PC-9 (cell line): ENCODE measurements at regions not wholly inside any gene's neighbourhood (a gene's known extent, or its start where the extent isn't known, plus 50 kb on each side); places are given as distances from the start of the nearest gene placed in this dataset.
A peak's percentile ranks its signal among the peaks of the same experiment; 100 is the strongest.

ENCODE experiments used
- BruUV-seq: library from RNA; stranded (reverse); fragments of 400-500 nt; replicated peaks from 2 replicates; lab custom pipeline; 2021; lab: Mats Ljungman, UMichigan
- CTCF ChIA-PET: fragments of 300-600 bp; sonication (Branson Sonifier 250); formaldehyde crosslinking; loops from one replicate; lab custom pipeline; 2022; ENCODE audit warnings: antibody characterized with exemption; lab: Charles Lee
- POLR2A ChIA-PET: fragments of 300-600 bp; sonication (Branson Sonifier 250); formaldehyde crosslinking; loops from one replicate; lab custom pipeline; 2022; ENCODE audit warnings: antibody characterized with exemption; ENCODE audit not compliant: unreplicated experiment; lab: Charles Lee
- DNase-seq, 2 experiments: peaks; one replicate each; pipeline versions ENCODE4 v3.0.0 to v3.0.0-alpha.2; 2015 to 2022; ENCODE audit warnings: mixed read lengths in 1 of 2
- H2AFZ ChIP-seq: fragments of 200-600 bp; sonication (generic); 2 replicates; pipeline ENCODE4 v1.8.1; 2017; ENCODE audit warnings: antibody characterized with exemption
- H3F3A ChIP-seq: fragments of 200-600 bp; sonication (generic); 2 replicates; pipeline ENCODE4 v1.8.1; 2017; ENCODE audit warnings: antibody characterized with exemption, mild to moderate bottlenecking, low read depth; ENCODE audit not compliant: insufficient read depth
- H3K27ac ChIP-seq: fragments of 200-600 bp; sonication (generic); 2 replicates; pipeline ENCODE4 v1.6.1; 2016; ENCODE audit warnings: mixed run types
- H3K27me3 ChIP-seq: fragments of 200-600 bp; sonication (generic); 2 replicates; pipeline ENCODE4 v1.6.1; 2016; ENCODE audit warnings: low read depth, mixed run types; ENCODE audit not compliant: insufficient read depth
- H3K36me3 ChIP-seq: fragments of 200-600 bp; sonication (generic); 2 replicates; pipeline ENCODE4 v1.6.1; 2016; ENCODE audit warnings: low read depth, mixed run types
- H3K4me1 ChIP-seq: fragments of 200-600 bp; sonication (generic); replicated peaks from 2 replicates; pipeline ENCODE4 v1.6.1; 2016; ENCODE audit warnings: mixed run types; ENCODE audit not compliant: insufficient read depth
- H3K4me2 ChIP-seq: fragments of 200-600 bp; sonication (generic); 2 replicates; pipeline ENCODE4 v1.6.1; 2017; ENCODE audit warnings: mixed run types
- H3K4me3 ChIP-seq: fragments of 200-600 bp; sonication (generic); 2 replicates; pipeline ENCODE4 v1.6.1; 2016; ENCODE audit warnings: mixed run types
- H3K79me2 ChIP-seq: fragments of 200-600 bp; sonication (generic); 2 replicates; pipeline ENCODE4 v1.6.1; 2017; ENCODE audit warnings: low read depth, mixed run types
- H3K9me2 ChIP-seq: fragments of 200-600 bp; sonication (generic); 2 replicates; pipeline ENCODE4 v1.8.1; 2017; ENCODE audit warnings: mild to moderate bottlenecking; ENCODE audit not compliant: insufficient read depth
- H3K9me3 ChIP-seq: fragments of 200-600 bp; sonication (generic); 2 replicates; pipeline ENCODE4 v1.8.1; 2016; ENCODE audit warnings: low read depth; ENCODE audit not compliant: insufficient read depth
- H4K20me1 ChIP-seq: fragments of 200-600 bp; sonication (generic); 2 replicates; pipeline ENCODE4 v1.8.1; 2017; ENCODE audit not compliant: insufficient read depth
- CTCF ChIP-seq: fragments of 200-600 bp; sonication (generic); conservative IDR thresholded peaks from 2 replicates; pipeline ENCODE4 v1.6.1; 2017; ENCODE audit warnings: mixed run types, antibody characterized with exemption, mild to moderate bottlenecking, moderate library complexity
- EZH2 ChIP-seq: fragments of 200-600 bp; sonication (generic); IDR thresholded peaks from 2 replicates; pipeline ENCODE4 v1.8.0; 2017; ENCODE audit warnings: antibody characterized with exemption, low read depth
- intact Hi-C: fragments of 100-400 bp; cut with micrococcal nuclease; formaldehyde crosslinking; loops from one replicate; pipeline ENCODE4 v1.10.0; 2022; ENCODE audit not compliant: unreplicated experiment

DNA sequence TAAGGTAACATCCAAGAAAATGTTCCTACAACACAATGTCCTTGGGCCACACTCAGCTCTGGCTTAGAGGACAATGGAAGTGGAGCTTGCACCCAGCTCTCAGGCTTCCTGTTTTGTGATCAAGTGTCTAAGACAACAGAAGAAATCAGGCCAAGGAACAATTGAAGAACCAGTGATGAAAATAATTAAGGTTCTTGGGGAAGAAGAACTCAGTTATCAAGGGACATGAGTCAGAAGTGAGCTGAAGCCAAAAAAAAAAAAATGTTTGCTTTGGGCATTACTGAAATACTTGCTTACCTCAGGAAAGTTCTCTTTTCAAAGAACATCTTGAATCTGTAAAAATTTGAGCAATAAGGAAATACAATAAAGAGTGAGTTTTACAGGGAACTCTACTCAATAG lies 299.0 kb downstream of the FBXO15 start:
- H3K9me3 ChIP-seq, result no peaks in the 10 kb centered on the region
- POLR2A ChIA-PET, result no interaction called here

GRCh38 chr18:73843455-73843854 lies 304.2 kb downstream of the FBXO15 start:
- Histone ChIP-seq H2AFZ (no peak overlapping the region), H3K9me3 (no peaks in the 10 kb centered on the region), H3K9me2 (no peaks in the 10 kb centered on the region), H3K4me2 (0 out of 2 replicates have a peak overlapping the region, but pooled peaks have one; percentile 10), H3K27me3 (no peaks in the 10 kb centered on the region), H3K27ac (no peak overlapping the region), H4K20me1 (no peaks in the 10 kb centered on the region), H3K4me3 (no peak overlapping the region), H3F3A (peaks cover 12% of the 10 kb centered on the region; the same call in 1 of the 2 replicates), H3K4me1 (peaks cover 27% of the 10 kb centered on the region), H3K79me2 (no peaks in the 10 kb centered on the region), H3K36me3 (no peaks in the 10 kb centered on the region)
- TF ChIP-seq CTCF (no peak), EZH2 (no peak)
- POLR2A ChIA-PET, result no interaction called here
- no TSS peak for BruUV-seq
- CTCF ChIA-PET, result no interaction called here
- no peak for DNase-seq
- intact Hi-C loops, result loop anchor here (10.0 kb wide), 2 partner anchors 159 to 271 kb away; no protein-coding TSS in a partner anchor

More for the DNA sequence above, 299.0 kb downstream of the FBXO15 start:
- intact Hi-C loops, result loop anchor here (10.0 kb wide), 2 partner anchors 164 to 266 kb away; no protein-coding TSS in a partner anchor
- CTCF ChIA-PET, result no interaction called here
- no peak overlapping the region for H3K4me3 ChIP-seq
- no peaks in the 10 kb centered on the region for H3K36me3 ChIP-seq
- peak overlapping the region; percentile 39 for H3K27ac ChIP-seq
- H3K79me2 ChIP-seq, result no peaks in the 10 kb centered on the region
- no peak overlapping the region for H2AFZ ChIP-seq
- no peak for TF ChIP-seq CTCF
- no peak for TF ChIP-seq EZH2
- no peaks in the 10 kb centered on the region for H3K9me2 ChIP-seq
- H3F3A ChIP-seq, result peaks cover 25% of the 10 kb centered on the region
- no peaks in the 10 kb centered on the region for H4K20me1 ChIP-seq
- H3K4me1 ChIP-seq, result peaks cover 30% of the 10 kb centered on the region
- no TSS peak for BruUV-seq
- no peaks in the 10 kb centered on the region for H3K27me3 ChIP-seq
- DNase-seq, result peak in 1 of 2 experiments; percentile 92
- peak overlapping the region; percentile 36 for H3K4me2 ChIP-seq

- ChIA-PET POLR2A (no interaction called here), CTCF (no interaction called here)
- no peak overlapping the region for H3K27ac ChIP-seq
- H3K4me2 ChIP-seq, result peak overlapping the region; percentile 68
- DNase-seq, result peak in 1 of 2 experiments; percentile 31
- no peaks in the 10 kb centered on the region for H3K9me3 ChIP-seq
- H4K20me1 ChIP-seq, result no peaks in the 10 kb centered on the region
- no peaks in the 10 kb centered on the region for H3K9me2 ChIP-seq
- intact Hi-C loops, result loop anchor here (1.0 to 10.0 kb wide), 3 partner anchors 158 to 1081 kb away; no protein-coding TSS in a partner anchor
- peaks cover 22% of the 10 kb centered on the region for H3K4me1 ChIP-seq
- H3K36me3 ChIP-seq, result no peaks in the 10 kb centered on the region
- peaks cover 6% of the 10 kb centered on the region; the same call in 1 of the 2 replicates for H3F3A ChIP-seq
- H3K4me3 ChIP-seq, result peak overlapping the region; percentile 37; the same call in 1 of the 2 replicates
- H3K79me2 ChIP-seq, result no peaks in the 10 kb centered on the region
- H2AFZ ChIP-seq, result peak overlapping the region; percentile 67; the same call in 1 of the 2 replicates
- no peak for TF ChIP-seq EZH2
- peak; percentile 99 for TF ChIP-seq CTCF
- no TSS peak for BruUV-seq
- no peaks in the 10 kb centered on the region for H3K27me3 ChIP-seq
Observed at GRCh38 chr18:73842795-73843394, 304.7 kb downstream of the FBXO15 start.
